Glutamatergic neuron (in vitro differentiated cells): ENCODE measurements at regions not wholly inside any gene's neighbourhood (a gene's known extent, or its start where the extent isn't known, plus 50 kb on each side); places are given as distances from the start of the nearest gene placed in this dataset.

Experiments used
- DNase-seq: peaks from one replicate; pipeline ENCODE4 v3.0.0; 2022
- H3K27ac Mint-ChIP-seq: one replicate; pipeline ENCODE4 v1.8.0; 2020; ENCODE audit warnings: mild to moderate bottlenecking, mixed read lengths, inconsistent platforms; ENCODE audit not compliant: unreplicated experiment
- H3K27me3 Mint-ChIP-seq: one replicate; pipeline ENCODE4 v1.8.0; 2020; ENCODE audit warnings: mild to moderate bottlenecking, moderate library complexity, mixed read lengths, inconsistent platforms; ENCODE audit not compliant: unreplicated experiment
- H3K36me3 Mint-ChIP-seq: one replicate; pipeline ENCODE4 v1.8.0; 2020; ENCODE audit warnings: mild to moderate bottlenecking, mixed read lengths, inconsistent platforms; ENCODE audit not compliant: unreplicated experiment
- H3K4me1 Mint-ChIP-seq: one replicate; pipeline ENCODE4 v1.8.0; 2020; ENCODE audit warnings: mild to moderate bottlenecking, low read depth, mixed read lengths, inconsistent platforms; ENCODE audit not compliant: unreplicated experiment
- H3K4me3 Mint-ChIP-seq: one replicate; pipeline ENCODE4 v1.8.0; 2020; ENCODE audit warnings: mild to moderate bottlenecking, mixed read lengths, inconsistent platforms; ENCODE audit not compliant: unreplicated experiment
- H3K9me3 Mint-ChIP-seq: one replicate; pipeline ENCODE4 v1.8.0; 2020; ENCODE audit warnings: mild to moderate bottlenecking, moderate library complexity, mixed read lengths, inconsistent platforms; ENCODE audit not compliant: unreplicated experiment
- TF ChIP-seq, protein P1 (sequence below): fragments of 200-600 bp; sonication (generic); IDR thresholded peaks from one replicate; pipeline ENCODE4 v1.5.0; 2021; ENCODE audit not compliant: partially characterized antibody, unreplicated experiment

DNA sequence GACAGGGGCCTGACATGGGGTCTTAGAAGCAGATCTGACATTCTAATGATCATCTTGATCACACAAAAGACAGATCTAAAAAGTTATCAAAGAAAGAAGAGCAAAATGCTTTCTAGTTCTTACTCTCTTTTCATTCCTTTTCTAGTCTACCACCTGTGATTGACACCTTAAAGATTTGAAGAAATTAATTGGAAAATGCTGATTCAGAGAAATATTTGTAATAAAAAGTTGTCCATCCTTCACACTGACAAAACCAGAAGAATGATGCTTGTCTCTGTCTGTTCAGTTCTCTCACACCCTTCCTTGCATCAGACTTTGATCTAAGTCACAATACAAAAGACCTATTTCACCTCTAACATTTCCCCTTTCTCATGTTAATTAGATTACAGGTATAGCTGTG is 182.4 kb downstream of the RAP2A start:
- Mint-ChIP-seq H3K9me3 (peaks cover 3% of the 10 kb centered on the region), H3K4me1 (no peaks in the 10 kb centered on the region), H3K36me3 (no peaks in the 10 kb centered on the region), H3K27me3 (no peaks in the 10 kb centered on the region), H3K4me3 (no peak overlapping the region), H3K27ac (no peak overlapping the region)
- no peak for DNase-seq
- TF ChIP-seq, protein P1, sequence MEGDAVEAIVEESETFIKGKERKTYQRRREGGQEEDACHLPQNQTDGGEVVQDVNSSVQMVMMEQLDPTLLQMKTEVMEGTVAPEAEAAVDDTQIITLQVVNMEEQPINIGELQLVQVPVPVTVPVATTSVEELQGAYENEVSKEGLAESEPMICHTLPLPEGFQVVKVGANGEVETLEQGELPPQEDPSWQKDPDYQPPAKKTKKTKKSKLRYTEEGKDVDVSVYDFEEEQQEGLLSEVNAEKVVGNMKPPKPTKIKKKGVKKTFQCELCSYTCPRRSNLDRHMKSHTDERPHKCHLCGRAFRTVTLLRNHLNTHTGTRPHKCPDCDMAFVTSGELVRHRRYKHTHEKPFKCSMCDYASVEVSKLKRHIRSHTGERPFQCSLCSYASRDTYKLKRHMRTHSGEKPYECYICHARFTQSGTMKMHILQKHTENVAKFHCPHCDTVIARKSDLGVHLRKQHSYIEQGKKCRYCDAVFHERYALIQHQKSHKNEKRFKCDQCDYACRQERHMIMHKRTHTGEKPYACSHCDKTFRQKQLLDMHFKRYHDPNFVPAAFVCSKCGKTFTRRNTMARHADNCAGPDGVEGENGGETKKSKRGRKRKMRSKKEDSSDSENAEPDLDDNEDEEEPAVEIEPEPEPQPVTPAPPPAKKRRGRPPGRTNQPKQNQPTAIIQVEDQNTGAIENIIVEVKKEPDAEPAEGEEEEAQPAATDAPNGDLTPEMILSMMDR, result no peak

DNA sequence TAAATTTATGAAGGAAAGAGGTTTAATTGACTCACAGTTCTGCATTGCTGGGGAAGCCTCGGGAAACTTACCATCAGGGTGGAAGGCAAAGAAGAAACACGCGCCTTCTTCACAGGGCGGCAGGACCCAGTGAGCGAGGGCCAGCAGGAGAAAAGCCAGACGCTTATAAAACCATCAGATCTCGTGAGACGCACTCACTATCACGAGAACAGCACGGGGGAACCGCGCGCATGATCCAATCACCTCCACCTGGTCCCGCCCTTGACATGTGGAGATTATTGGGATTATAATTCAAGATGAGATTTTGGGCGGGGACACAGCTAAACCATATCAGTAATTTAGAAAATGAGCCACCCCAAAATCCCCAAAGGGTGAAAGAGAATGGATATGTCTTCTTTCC is 187.1 kb downstream of the RAP2A start:
- H3K4me1 Mint-ChIP-seq, result peaks cover 4% of the 10 kb centered on the region
- no peaks in the 10 kb centered on the region for H3K27me3 Mint-ChIP-seq
- no peak for DNase-seq
- H3K27ac Mint-ChIP-seq, result no peak overlapping the region
- TF ChIP-seq, protein P1, result no peak
- peaks cover 2% of the 10 kb centered on the region for H3K9me3 Mint-ChIP-seq
- no peaks in the 10 kb centered on the region for H3K36me3 Mint-ChIP-seq
- H3K4me3 Mint-ChIP-seq, result no peak overlapping the region

DNA sequence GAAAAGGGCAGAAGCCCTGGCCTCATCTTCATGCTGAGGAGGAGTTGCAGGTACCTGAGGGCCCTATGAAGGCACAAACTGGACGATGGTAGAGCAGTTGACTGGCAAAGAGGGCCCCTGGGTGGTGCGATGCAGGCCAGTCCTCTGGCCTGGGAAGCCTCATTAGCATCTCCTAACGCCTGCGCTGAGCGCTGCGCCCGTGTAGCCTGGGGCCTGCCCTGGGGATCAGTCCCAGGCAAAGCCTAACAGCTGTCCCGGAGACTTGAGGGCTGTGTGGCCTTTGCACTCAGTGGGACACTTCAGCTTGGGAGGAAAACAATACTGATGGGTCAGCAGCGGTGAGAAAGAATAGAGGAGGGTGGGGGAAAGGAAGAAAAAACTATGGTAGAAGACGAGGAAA is 187.7 kb downstream of the RAP2A start:
- Mint-ChIP-seq H3K27ac (no peak overlapping the region), H3K36me3 (no peaks in the 10 kb centered on the region), H3K4me3 (no peak overlapping the region), H3K27me3 (no peaks in the 10 kb centered on the region), H3K9me3 (peaks cover 2% of the 10 kb centered on the region), H3K4me1 (peaks cover 4% of the 10 kb centered on the region)
- TF ChIP-seq, protein P1, result no peak
- DNase-seq, result peak; percentile 56

DNA sequence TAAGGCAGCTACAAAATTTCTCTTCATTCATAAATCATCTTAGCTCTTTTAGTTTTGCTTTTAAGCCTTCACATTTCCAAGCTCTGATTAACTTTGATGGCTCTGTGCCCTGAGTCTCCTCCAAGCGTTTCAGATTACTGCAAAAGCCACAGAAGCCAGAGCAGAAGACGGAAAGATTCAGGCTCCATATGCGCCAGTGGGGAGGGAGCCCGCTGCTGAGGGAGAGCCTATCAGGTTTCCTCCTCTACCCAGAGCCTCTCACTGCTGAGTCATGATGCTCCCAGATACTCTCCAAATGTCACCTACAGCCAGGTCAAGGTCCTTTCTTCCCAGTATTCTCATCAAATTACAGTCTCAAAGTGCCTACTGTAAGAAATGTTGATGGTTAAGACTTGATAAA is 193.6 kb downstream of the RAP2A start:
- H3K36me3 Mint-ChIP-seq, result no peaks in the 10 kb centered on the region
- no peaks in the 10 kb centered on the region for H3K27me3 Mint-ChIP-seq

DNA sequence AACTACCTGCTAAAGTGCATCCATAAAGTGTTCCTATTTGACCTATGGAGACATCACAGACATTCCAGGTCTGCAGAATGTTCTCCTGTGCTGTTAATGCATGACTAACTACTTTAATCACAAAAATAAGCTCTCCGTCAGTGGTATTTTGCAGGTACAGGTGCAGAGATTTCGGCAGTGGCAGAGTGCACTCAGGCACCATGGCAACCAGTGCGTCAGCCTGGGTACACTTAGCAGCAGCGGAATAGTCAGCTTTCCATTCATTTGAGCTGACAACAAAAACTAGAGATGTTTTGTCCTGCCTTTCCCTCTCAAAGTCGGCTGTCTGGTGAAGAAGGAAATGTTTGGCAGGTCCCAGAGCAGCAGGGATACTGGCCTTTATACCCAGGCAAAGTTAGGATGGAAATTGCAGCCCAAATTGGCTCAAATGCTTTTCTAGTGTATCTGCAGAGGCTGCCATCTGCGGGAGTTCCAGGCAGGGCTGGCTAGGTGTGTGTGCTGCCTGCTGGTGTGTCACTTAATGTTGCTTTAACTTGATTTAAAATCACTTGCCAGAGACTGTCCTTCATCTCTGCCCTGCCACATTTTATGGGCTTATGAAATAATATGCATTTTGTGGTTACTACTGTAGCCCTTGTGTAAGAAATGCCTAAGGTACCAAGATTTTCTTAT is 195.8 kb downstream of the RAP2A start:
- Mint-ChIP-seq H3K9me3 (peaks cover 4% of the 10 kb centered on the region), H3K4me3 (no peak overlapping the region), H3K4me1 (peaks cover 3% of the 10 kb centered on the region), H3K27ac (no peak overlapping the region), H3K27me3 (no peaks in the 10 kb centered on the region), H3K36me3 (no peaks in the 10 kb centered on the region)
- DNase-seq, result no peak
- TF ChIP-seq, protein P1, result no peak

More for the DNA sequence above, 193.6 kb downstream of the RAP2A start:
- DNase-seq, result peak; percentile 54
- H3K4me1 Mint-ChIP-seq, result peaks cover 3% of the 10 kb centered on the region
- TF ChIP-seq, protein P1, result no peak
- peaks cover 4% of the 10 kb centered on the region for H3K9me3 Mint-ChIP-seq
- H3K4me3 Mint-ChIP-seq, result no peak overlapping the region
- H3K27ac Mint-ChIP-seq, result no peak overlapping the region
